ENCODE measurements at regions not wholly inside any gene's neighbourhood (a gene's known extent, or its start where the extent isn't known, plus 50 kb on each side); places are given as distances from the start of the nearest gene placed in this dataset.

GRCh38 chr4:82235346-82235745, 138.4 kb downstream of the HNRNPD start:
- ATAC-seq (no peak), DNase-seq (ENCODE audit: low read depth, low spot score) (no peak)
- no peak for TF ChIP-seq REST (IDR thresholded peaks at IDR 0.05; ENCODE audit: insufficient read depth in 1 of 2, low read depth in 2 of 2, low read length in 1 of 2)
- H3K9me3 ChIP-seq (ENCODE audit: control insufficient read depth, insufficient read depth, low read depth, low read length), result no peaks in the 10 kb centered on the region
- no TSS peak for BruUV-seq (replicated peaks)
- no peaks in the 10 kb centered on the region for H3K4me1 ChIP-seq (ENCODE audit: control insufficient read depth, insufficient read depth, low read length)
- H3K27me3 ChIP-seq (ENCODE audit: control insufficient read depth, insufficient read depth, low read length), result no peaks in the 10 kb centered on the region; the same call in 1 of the 2 replicates
- no peak overlapping the region for H3K4me3 ChIP-seq (ENCODE audit: low read depth in 2 of 2, low read length in 2 of 2)
- intact Hi-C loops (cut with micrococcal nuclease; ENCODE audit: unreplicated experiment), result no loop called here
- no peaks in the 10 kb centered on the region for H3K36me3 ChIP-seq (ENCODE audit: control insufficient read depth, insufficient read depth, low read length)
- H3K27ac ChIP-seq (ENCODE audit: low read length), result no peak overlapping the region
- CTCF ChIA-PET, result no interaction called here
- POLR2A ChIA-PET, result no interaction called here
- in situ Hi-C loops (cut with HindIII; ENCODE audit: low pct_unique_long_range_greater_than_20kb, low sequenced_read_pairs), result no loop called here

GRCh38 chr4:82232891-82233290, 140.9 kb downstream of the HNRNPD start:
- CTCF ChIA-PET, result no interaction called here

More at GRCh38 chr4:82232891-82233290, 140.9 kb downstream of the HNRNPD start:
- in situ Hi-C loops (cut with HindIII; ENCODE audit: low pct_unique_long_range_greater_than_20kb, low sequenced_read_pairs), result no loop called here
- no peak for DNase-seq (ENCODE audit: low read depth, low spot score)
- intact Hi-C loops (cut with micrococcal nuclease; ENCODE audit: unreplicated experiment), result no loop called here
- Histone ChIP-seq H3K27ac (ENCODE audit: low read length) (no peak overlapping the region), H3K4me3 (ENCODE audit: low read depth in 2 of 2, low read length in 2 of 2) (no peak overlapping the region), H3K4me1 (ENCODE audit: control insufficient read depth, insufficient read depth, low read length) (no peaks in the 10 kb centered on the region), H3K36me3 (ENCODE audit: control insufficient read depth, insufficient read depth, low read length) (no peaks in the 10 kb centered on the region), H3K9me3 (ENCODE audit: control insufficient read depth, insufficient read depth, low read depth, low read length) (no peaks in the 10 kb centered on the region), H3K27me3 (ENCODE audit: control insufficient read depth, insufficient read depth, low read length) (no peaks in the 10 kb centered on the region; the same call in none of the 2 replicates)
- no TSS peak for BruUV-seq (replicated peaks)
- ATAC-seq, result no peak
- TF ChIP-seq REST (IDR thresholded peaks at IDR 0.05; ENCODE audit: insufficient read depth in 1 of 2, low read depth in 2 of 2, low read length in 1 of 2) (no peak), POLR2AphosphoS5 (IDR thresholded peaks at IDR 0.05; ENCODE audit: low read depth, low read length) (no peak), SIN3A (IDR thresholded peaks at IDR 0.05; ENCODE audit: borderline replicate concordance, insufficient read depth, low read depth, low read length) (no peak), TCF7L2 (IDR thresholded peaks at IDR 0.05; ENCODE audit: low read depth, low read length) (no peak), CTCF (IDR thresholded peaks at IDR 0.05) (no peak)
- POLR2A ChIA-PET, result no interaction called here

Data from Panc1 (cell line).